Pancreas (tissue), 10 donors: ENCODE measurements at regions not wholly inside any gene's neighbourhood (a gene's known extent, or its start where the extent isn't known, plus 50 kb on each side); places are given as distances from the start of the nearest gene placed in this dataset.

Source experiments
- ATAC-seq, 4 donors: fragments of 200-7000 bp; cut with Tn5 transposase; one replicate each; pipeline versions ENCODE4 v1.8.0 to v1.9.1; 2020; ENCODE audit warnings: mild to moderate bottlenecking in 4 of 4, moderate library complexity in 4 of 4
- DNase-seq, 6 donors: peaks; one replicate each; pipeline ENCODE4 v3.0.0-alpha.2; 2020
- FAIRE-seq: peaks from 2 replicates; lab custom pipeline; 2012; peaks lifted over from hg19 to GRCh38; lab: Jason Lieb, UNC
- H3K27ac ChIP-seq, 4 donors: fragments of 200-600 bp; sonication (generic); 1 replicate in 3 of 4; 2 replicates in 1 of 4; pipeline versions ENCODE4 v1.5.0 to v1.8.0; 2020
- H3K27me3 ChIP-seq, 4 donors: fragments of 200-600 bp; one replicate each; pipeline ENCODE4 v1.8.0; 2021
- H3K36me3 ChIP-seq, 3 donors: fragments of 200-600 bp; sonication (generic) in 1 of 3; one replicate each; pipeline versions ENCODE4 v1.5.0 to v1.8.0; 2020 to 2021
- H3K4me1 ChIP-seq, 3 donors: fragments of 200-600 bp; one replicate each; pipeline ENCODE4 v1.8.0; 2021
- H3K4me3 ChIP-seq, 4 donors: fragments of 200-600 bp; sonication (generic) in 2 of 4; one replicate each; pipeline versions ENCODE4 v1.5.0 to v1.8.0; 2020 to 2021
- H3K9me3 ChIP-seq, 4 donors: fragments of 200-600 bp; one replicate each; pipeline ENCODE4 v1.8.0; 2021
- WGBS, 2 donors: extraction: QIAGEN DNeasy Blood & Tissue Kit; methylation state at CpG; one replicate each; pipeline ENCODE4 v1.1.7; 2013; 5-methylcytosine and 5-hydroxymethylcytosine counted together
- intact Hi-C, 3 donors: fragments of 100-400 bp; cut with DNase I; formaldehyde crosslinking; loops; one replicate each; pipeline versions ENCODE4 v1.11.1 to v1.14.2; 2022
- TF ChIP-seq, protein P1 (sequence below), 4 donors: fragments of 200-600 bp; sonication (generic) in 3 of 4; IDR thresholded peaks; one replicate each; pipeline versions ENCODE4 v1.5.0 to v1.8.0; 2021; ENCODE audit warnings: antibody characterized with exemption in 4 of 4
- donor health status: healthy with polysubstance abuse.
- donor health status: DM: no; HTN: no; CAD: no; lungs with moderate emphysema.
- donor health status: DM: no; HTN: no; CAD: no.
- donor health status: control.
- donor health status: control.
- donor health status: Bipolar disorder and iron deficiency.
- donor health status: DM: yes; HTN: yes; CAD: no.
- donor health status: DM: no; HTN: no; CAD: no.
- donor health status: DM: no; HTN: no; CAD: no.
- donor health status: DM: yes; HTN: yes; CAD: no.

DNA sequence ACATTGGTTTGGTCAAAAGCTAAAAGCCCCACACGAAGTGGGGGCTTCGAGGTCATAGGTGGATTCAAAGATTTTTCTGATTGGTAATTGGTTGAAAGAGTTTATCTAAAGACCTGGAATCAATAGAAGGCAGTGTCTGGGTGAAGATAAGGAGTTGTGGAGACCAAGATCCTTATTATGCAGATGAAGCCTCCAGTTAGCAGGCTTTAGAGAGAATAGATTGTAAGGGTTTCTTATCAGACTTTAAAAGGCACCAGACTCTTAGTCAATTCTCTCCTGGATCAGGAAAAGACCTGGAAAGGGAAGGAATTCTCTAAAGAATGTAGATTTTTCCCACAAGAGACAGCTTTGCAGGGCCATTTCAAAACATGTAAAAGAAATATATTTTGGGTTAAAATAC is 260.2 kb downstream of the PHF14 start:
- peaks cover 0 to 7% (median 0%) of the 10 kb centered on the region in 3 donors for H3K4me1 ChIP-seq
- no peaks in the 10 kb centered on the region for H3K27me3 ChIP-seq
- no peaks in the 10 kb centered on the region for H3K9me3 ChIP-seq
- no peak overlapping the region for H3K27ac ChIP-seq
- intact Hi-C loops: no loop called here
- ATAC-seq (no peak), DNase-seq (no peak), FAIRE-seq (no peak)
- no peak overlapping the region for H3K4me3 ChIP-seq
- 60 to 74% methylated on average over 2 of the region's 2 CpGs for WGBS, 2 donors
- TF ChIP-seq, protein P1, sequence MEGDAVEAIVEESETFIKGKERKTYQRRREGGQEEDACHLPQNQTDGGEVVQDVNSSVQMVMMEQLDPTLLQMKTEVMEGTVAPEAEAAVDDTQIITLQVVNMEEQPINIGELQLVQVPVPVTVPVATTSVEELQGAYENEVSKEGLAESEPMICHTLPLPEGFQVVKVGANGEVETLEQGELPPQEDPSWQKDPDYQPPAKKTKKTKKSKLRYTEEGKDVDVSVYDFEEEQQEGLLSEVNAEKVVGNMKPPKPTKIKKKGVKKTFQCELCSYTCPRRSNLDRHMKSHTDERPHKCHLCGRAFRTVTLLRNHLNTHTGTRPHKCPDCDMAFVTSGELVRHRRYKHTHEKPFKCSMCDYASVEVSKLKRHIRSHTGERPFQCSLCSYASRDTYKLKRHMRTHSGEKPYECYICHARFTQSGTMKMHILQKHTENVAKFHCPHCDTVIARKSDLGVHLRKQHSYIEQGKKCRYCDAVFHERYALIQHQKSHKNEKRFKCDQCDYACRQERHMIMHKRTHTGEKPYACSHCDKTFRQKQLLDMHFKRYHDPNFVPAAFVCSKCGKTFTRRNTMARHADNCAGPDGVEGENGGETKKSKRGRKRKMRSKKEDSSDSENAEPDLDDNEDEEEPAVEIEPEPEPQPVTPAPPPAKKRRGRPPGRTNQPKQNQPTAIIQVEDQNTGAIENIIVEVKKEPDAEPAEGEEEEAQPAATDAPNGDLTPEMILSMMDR (IDR thresholded peaks at IDR 0.05): no peak
- H3K36me3 ChIP-seq: no peaks in the 10 kb centered on the region

- no peak for FAIRE-seq
These were observed 261.8 kb downstream of the PHF14 start for GRCh38 chr7:11235491-11235890.

DNA sequence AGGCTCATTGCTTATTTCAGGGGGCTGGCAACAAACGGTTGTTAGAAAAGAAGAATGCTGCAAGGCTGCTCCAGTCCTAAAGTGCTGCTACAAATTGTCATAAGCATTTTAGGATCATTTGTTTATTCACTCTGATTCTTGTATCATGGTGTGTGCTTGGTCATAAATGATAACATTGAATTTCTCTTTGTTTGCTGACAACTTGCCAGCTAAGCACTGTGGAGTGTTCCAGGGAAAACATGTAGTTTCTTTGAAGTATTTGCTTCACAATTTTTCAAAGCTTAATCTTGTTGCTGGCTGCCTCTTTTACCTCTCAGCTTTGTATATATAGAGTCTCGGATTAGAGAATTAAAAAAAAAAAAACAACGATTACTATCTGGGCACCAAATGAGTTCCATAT is 263.0 kb downstream of the PHF14 start:
- Histone ChIP-seq H3K36me3 (no peaks in the 10 kb centered on the region), H3K9me3 (no peaks in the 10 kb centered on the region), H3K4me1 (peaks cover 0 to 7% (median 0%) of the 10 kb centered on the region in 3 donors), H3K27me3 (peaks cover 0 to 3% (median 0%) of the 10 kb centered on the region in 4 donors), H3K27ac (no peak overlapping the region), H3K4me3 (no peak overlapping the region)
- WGBS, 2 donors: 12 to 15% methylated on average over 3 of the region's 3 CpGs
- peak in 1 of 4 donors; percentile 45 for ATAC-seq
- no peak for DNase-seq
- intact Hi-C loops: no loop called here
- FAIRE-seq: no peak
- TF ChIP-seq, protein P1 (IDR thresholded peaks at IDR 0.05): no peak

More at GRCh38 chr7:11235491-11235890, 261.8 kb downstream of the PHF14 start:
- no peaks in the 10 kb centered on the region for H3K36me3 ChIP-seq
- TF ChIP-seq, protein P1 (IDR thresholded peaks at IDR 0.05): no peak
- H3K4me3 ChIP-seq: no peak overlapping the region
- H3K9me3 ChIP-seq: no peaks in the 10 kb centered on the region
- intact Hi-C loops: no loop called here
- ATAC-seq (no peak), DNase-seq (no peak)
- H3K4me1 ChIP-seq: peaks cover 0 to 7% (median 0%) of the 10 kb centered on the region in 3 donors
- H3K27ac ChIP-seq: no peak overlapping the region
- peaks cover 0 to 3% (median 0%) of the 10 kb centered on the region in 4 donors for H3K27me3 ChIP-seq
- WGBS, 2 donors: 77 to 82% methylated on average over 8 of the region's 8 CpGs

- FAIRE-seq (no peak), ATAC-seq (peak in 3 of 4 donors; percentile 31 to 51 (median 43)), DNase-seq (no peak)
- Histone ChIP-seq H3K4me3 (no peak overlapping the region), H3K27ac (no peak overlapping the region), H3K36me3 (no peaks in the 10 kb centered on the region), H3K27me3 (peaks cover 0 to 3% (median 0%) of the 10 kb centered on the region in 4 donors), H3K4me1 (peaks cover 0 to 7% (median 0%) of the 10 kb centered on the region in 3 donors), H3K9me3 (no peaks in the 10 kb centered on the region)
- TF ChIP-seq, protein P1 (IDR thresholded peaks at IDR 0.05): no peak
- WGBS, 2 donors: 52 to 67% methylated on average over 7 of the region's 7 CpGs
- intact Hi-C loops: no loop called here
These were observed 264.1 kb downstream of the PHF14 start for GRCh38 chr7:11237742-11238141.

DNA sequence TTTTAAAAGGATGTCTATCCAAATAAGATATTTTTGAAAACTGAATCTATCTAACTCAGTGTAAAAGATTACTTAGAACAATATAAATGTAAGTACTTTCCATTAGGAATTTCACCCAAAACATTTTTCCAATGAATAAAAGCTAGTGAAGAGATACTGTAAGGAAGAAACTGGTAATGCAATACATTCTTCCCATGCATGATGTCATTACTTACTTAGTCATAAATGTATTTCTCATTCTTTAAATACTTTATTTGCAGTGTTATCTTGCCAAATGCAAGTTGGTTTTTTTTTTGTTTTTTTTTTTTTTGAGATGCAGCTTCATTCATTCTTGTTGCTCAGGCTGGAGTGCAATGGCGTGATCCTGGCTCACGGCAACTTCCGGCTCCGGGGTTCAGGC is 265.6 kb downstream of the PHF14 start:
- H3K4me1 ChIP-seq: peaks cover 0 to 7% (median 0%) of the 10 kb centered on the region in 3 donors
- H3K27ac ChIP-seq: no peak overlapping the region
- TF ChIP-seq, protein P1 (IDR thresholded peaks at IDR 0.05): no peak
- DNase-seq (no peak), ATAC-seq (no peak), FAIRE-seq (no peak)
- no peaks in the 10 kb centered on the region for H3K9me3 ChIP-seq
- H3K36me3 ChIP-seq: no peaks in the 10 kb centered on the region
- intact Hi-C loops: no loop called here
- WGBS, 2 donors: 91 to 97% methylated on average over 4 of the region's 4 CpGs
- H3K4me3 ChIP-seq: no peak overlapping the region
- peaks cover 0 to 3% (median 0%) of the 10 kb centered on the region in 4 donors for H3K27me3 ChIP-seq
